Tibial artery (tissue), 4 donors: ENCODE measurements at regions not wholly inside any gene's neighbourhood (a gene's known extent, or its start where the extent isn't known, plus 50 kb on each side); places are given as distances from the start of the nearest gene placed in this dataset.
A peak's percentile ranks its signal among the peaks of the same experiment; 100 is the strongest.

Experiments used
- DNase-seq, 2 donors: peaks; one replicate each; pipeline ENCODE4 v3.0.0-alpha.2; 2019
- H3K27ac ChIP-seq, 2 donors: fragments of 200-600 bp; sonication (generic) in 1 of 2; 1 replicate in 1 of 2; 2 replicates in 1 of 2; pipeline ENCODE4 v1.5.1; 2018 to 2019; ENCODE audit warnings: mild to moderate bottlenecking in 1 of 2
- H3K27me3 ChIP-seq, 2 donors: fragments of 200-600 bp; sonication (generic) in 1 of 2; one replicate each; pipeline versions ENCODE4 v1.5.1 to v1.6.0; 2016 to 2019
- H3K36me3 ChIP-seq, 3 donors: fragments of 200-600 bp; sonication (generic) in 2 of 3; one replicate each; pipeline ENCODE4 v1.5.1; 2016 to 2019; ENCODE audit warnings: mild to moderate bottlenecking in 2 of 3
- H3K4me1 ChIP-seq, 4 donors: fragments of 200-600 bp; sonication (generic) in 2 of 4; 1 replicate in 3 of 4; 2 replicates in 1 of 4; pipeline ENCODE4 v1.5.1; 2016 to 2019
- H3K4me3 ChIP-seq, 2 donors: fragments of 200-600 bp; sonication (generic) in 1 of 2; 1 replicate in 1 of 2; 2 replicates in 1 of 2; pipeline ENCODE4 v1.5.1; 2018 to 2019; ENCODE audit warnings: mild to moderate bottlenecking in 2 of 2
- H3K9me3 ChIP-seq, 3 donors: fragments of 200-600 bp; sonication (generic) in 1 of 3; one replicate each; pipeline ENCODE4 v1.5.1; 2016 to 2019
- intact Hi-C: fragments of 100-400 bp; cut with DNase I; formaldehyde crosslinking; loops from one replicate; pipeline ENCODE4 v1.15.0; 2023; ENCODE audit warnings: low total_unique reads
- TF ChIP-seq, protein P1 (sequence below), 2 experiments: fragments of 200-600 bp in 1 of 2; fragments of 450-650 bp in 1 of 2; IDR thresholded peaks; one replicate each; pipeline ENCODE4 v1.5.1; 2017 to 2019; ENCODE audit warnings: antibody characterized with exemption in 2 of 2, mild to moderate bottlenecking in 1 of 2, moderate library complexity in 1 of 2

DNA sequence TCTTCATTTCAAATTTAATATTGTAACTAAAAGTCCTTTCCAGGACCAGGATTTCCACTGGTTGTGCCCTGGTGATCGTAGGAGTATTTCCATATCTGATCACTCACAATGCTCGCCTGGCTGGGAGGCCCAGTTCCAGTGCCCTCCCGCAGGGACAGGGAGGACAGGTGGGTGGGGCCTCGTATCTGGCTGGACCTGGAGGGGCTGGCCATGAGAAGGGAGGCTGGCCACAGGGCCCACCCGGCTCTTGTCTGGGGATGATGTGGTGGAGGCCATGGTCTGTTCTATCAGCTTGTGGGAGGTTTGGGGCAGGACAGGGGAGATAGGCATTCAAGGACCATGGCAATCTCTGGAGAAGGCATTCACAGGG, 286.4 kb downstream of the GADD45G start:
- H3K4me1 ChIP-seq = peaks cover 0 to 39% (median 31%) of the 10 kb centered on the region in 4 donors
- H3K27ac ChIP-seq = peak overlapping the region; percentile 67 to 76
- H3K9me3 ChIP-seq = no peaks in the 10 kb centered on the region
- no peak overlapping the region for H3K4me3 ChIP-seq
- no peak for DNase-seq
- H3K27me3 ChIP-seq = no peaks in the 10 kb centered on the region
- no peaks in the 10 kb centered on the region for H3K36me3 ChIP-seq
- TF ChIP-seq, protein P1, sequence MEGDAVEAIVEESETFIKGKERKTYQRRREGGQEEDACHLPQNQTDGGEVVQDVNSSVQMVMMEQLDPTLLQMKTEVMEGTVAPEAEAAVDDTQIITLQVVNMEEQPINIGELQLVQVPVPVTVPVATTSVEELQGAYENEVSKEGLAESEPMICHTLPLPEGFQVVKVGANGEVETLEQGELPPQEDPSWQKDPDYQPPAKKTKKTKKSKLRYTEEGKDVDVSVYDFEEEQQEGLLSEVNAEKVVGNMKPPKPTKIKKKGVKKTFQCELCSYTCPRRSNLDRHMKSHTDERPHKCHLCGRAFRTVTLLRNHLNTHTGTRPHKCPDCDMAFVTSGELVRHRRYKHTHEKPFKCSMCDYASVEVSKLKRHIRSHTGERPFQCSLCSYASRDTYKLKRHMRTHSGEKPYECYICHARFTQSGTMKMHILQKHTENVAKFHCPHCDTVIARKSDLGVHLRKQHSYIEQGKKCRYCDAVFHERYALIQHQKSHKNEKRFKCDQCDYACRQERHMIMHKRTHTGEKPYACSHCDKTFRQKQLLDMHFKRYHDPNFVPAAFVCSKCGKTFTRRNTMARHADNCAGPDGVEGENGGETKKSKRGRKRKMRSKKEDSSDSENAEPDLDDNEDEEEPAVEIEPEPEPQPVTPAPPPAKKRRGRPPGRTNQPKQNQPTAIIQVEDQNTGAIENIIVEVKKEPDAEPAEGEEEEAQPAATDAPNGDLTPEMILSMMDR (IDR thresholded peaks at IDR 0.05) = no peak
- intact Hi-C loops = no loop called here

DNA sequence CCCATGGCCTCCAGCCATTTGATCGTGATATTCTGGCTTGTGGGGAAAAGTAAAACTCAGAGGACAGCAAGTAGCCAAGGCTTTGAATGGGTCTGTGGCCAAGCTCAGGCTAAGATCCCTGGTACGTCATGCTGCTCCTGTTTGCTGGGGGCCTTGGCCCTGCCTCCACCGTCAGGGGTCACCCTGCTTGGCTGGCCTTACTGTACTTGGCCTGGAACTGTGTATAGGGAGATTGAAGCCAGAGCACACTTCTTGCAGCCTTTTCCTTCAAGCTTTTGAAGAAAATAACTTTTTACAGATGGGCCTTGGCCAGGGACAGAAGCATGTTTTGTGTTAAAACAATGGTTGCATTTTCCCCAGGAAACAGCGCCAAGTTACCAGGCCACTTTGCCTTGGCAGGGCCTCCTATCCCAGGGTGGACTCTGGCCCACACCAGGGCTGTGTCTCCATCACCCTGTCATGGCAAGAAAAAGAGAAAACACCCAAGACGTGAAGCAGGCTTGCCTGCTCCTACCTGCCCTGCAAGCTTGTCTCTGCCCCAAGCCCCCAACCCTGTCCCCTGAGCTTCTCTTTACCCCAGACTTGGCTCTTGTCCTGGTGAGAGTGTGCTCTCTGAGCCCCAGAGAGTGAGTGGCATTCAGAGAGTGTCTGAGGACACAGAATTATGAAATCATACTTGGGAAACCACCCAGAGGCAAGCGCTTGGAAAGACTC, 286.9 kb downstream of the GADD45G start:
- peak; percentile 65 to 92 for DNase-seq
- intact Hi-C loops = no loop called here
- Histone ChIP-seq H3K27ac (peak overlapping the region; percentile 67 to 76), H3K4me3 (no peak overlapping the region), H3K9me3 (no peaks in the 10 kb centered on the region), H3K27me3 (no peaks in the 10 kb centered on the region), H3K36me3 (no peaks in the 10 kb centered on the region), H3K4me1 (peaks cover 0 to 33% (median 28%) of the 10 kb centered on the region in 4 donors)
- TF ChIP-seq, protein P1 (IDR thresholded peaks at IDR 0.05) = no peak

GRCh38 chr9:89892920-89893319, 288.1 kb downstream of the GADD45G start:
- H3K27me3 ChIP-seq = no peaks in the 10 kb centered on the region
- H3K36me3 ChIP-seq = no peaks in the 10 kb centered on the region
- TF ChIP-seq, protein P1 (IDR thresholded peaks at IDR 0.05) = no peak
- H3K4me3 ChIP-seq = no peak overlapping the region
- H3K9me3 ChIP-seq = no peaks in the 10 kb centered on the region
- DNase-seq = no peak
- no peak overlapping the region for H3K27ac ChIP-seq
- intact Hi-C loops = no loop called here
- peaks cover 0 to 30% (median 28%) of the 10 kb centered on the region in 4 donors for H3K4me1 ChIP-seq

- Histone ChIP-seq H3K4me1 (peaks cover 0 to 30% (median 28%) of the 10 kb centered on the region in 4 donors), H3K4me3 (no peak overlapping the region), H3K36me3 (no peaks in the 10 kb centered on the region), H3K27ac (no peak overlapping the region), H3K27me3 (no peaks in the 10 kb centered on the region), H3K9me3 (no peaks in the 10 kb centered on the region)
- TF ChIP-seq, protein P1 (IDR thresholded peaks at IDR 0.05) = no peak
- intact Hi-C loops = no loop called here
- no peak for DNase-seq
These were observed 289.1 kb downstream of the GADD45G start for GRCh38 chr9:89893886-89894285.

DNA sequence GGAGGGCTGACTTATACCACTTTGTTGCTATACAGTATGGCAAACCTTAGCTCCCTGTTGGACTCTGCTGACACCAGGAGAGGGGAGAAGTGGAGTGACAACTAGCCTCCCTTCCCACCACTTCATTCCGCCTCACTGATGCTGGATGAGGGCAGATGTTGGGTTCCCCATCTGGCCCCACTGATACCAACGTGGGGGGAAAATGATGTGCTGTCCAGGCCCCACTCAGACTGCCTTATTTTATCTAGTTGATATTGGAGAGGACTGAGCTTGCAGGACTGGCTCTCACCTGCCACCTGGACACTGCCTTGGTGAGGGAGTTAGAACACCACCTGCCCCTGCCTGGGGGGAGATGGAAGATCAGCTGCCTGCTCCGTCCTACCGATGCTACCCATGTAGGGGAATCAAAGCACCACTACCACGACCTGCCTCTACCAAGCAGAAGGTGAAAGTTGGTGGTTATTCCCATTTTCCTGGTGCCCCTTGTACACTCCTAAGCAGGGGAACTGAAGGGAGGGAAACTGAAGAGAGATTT, 292.1 kb downstream of the GADD45G start:
- Histone ChIP-seq H3K27me3 (no peaks in the 10 kb centered on the region), H3K4me1 (peaks cover 0 to 12% (median 10%) of the 10 kb centered on the region in 4 donors), H3K4me3 (no peak overlapping the region), H3K27ac (no peak overlapping the region), H3K36me3 (no peaks in the 10 kb centered on the region), H3K9me3 (no peaks in the 10 kb centered on the region)
- intact Hi-C loops = no loop called here
- TF ChIP-seq, protein P1 (IDR thresholded peaks at IDR 0.05) = no peak
- DNase-seq = no peak
